Right lobe of liver (tissue), 6 donors: ENCODE measurements at regions not wholly inside any gene's neighbourhood (a gene's known extent, or its start where the extent isn't known, plus 50 kb on each side); places are given as distances from the start of the nearest gene placed in this dataset.
A peak's percentile ranks its signal among the peaks of the same experiment; 100 is the strongest.

ENCODE experiments used
- ATAC-seq, 4 donors: fragments of 200-7000 bp; cut with Tn5 transposase; one replicate each; pipeline ENCODE4 v1.9.1; 2020; ENCODE audit warnings: mild to moderate bottlenecking in 4 of 4, moderate library complexity in 4 of 4
- DNase-seq, 3 donors: peaks; one replicate each; pipeline ENCODE4 v3.0.0-alpha.2; 2020
- H3K27ac ChIP-seq, 3 donors: fragments of 200-600 bp; one replicate each; pipeline ENCODE4 v1.8.0; 2022
- H3K27me3 ChIP-seq, 2 donors: fragments of 200-600 bp; one replicate each; pipeline ENCODE4 v1.8.0; 2022
- H3K36me3 ChIP-seq, 4 donors: fragments of 200-600 bp; sonication (generic) in 1 of 4; one replicate each; pipeline versions ENCODE4 v1.5.1 to v1.8.0; 2017 to 2022; ENCODE audit warnings: control low read depth in 1 of 4
- H3K4me1 ChIP-seq, 4 donors: fragments of 200-600 bp; sonication (generic) in 1 of 4; one replicate each; pipeline versions ENCODE4 v1.5.1 to v1.8.0; 2017 to 2022; ENCODE audit warnings: control low read depth in 1 of 4
- H3K4me3 ChIP-seq, 3 donors: fragments of 200-600 bp; one replicate each; pipeline ENCODE4 v1.8.0; 2022
- H3K9me3 ChIP-seq, 4 donors: fragments of 200-600 bp; sonication (generic) in 1 of 4; one replicate each; pipeline versions ENCODE4 v1.5.1 to v1.8.0; 2017 to 2022; ENCODE audit warnings: control low read depth in 1 of 4
- CTCF ChIP-seq, 4 donors: fragments of 200-600 bp in 3 of 4; fragments of 450-650 bp in 1 of 4; IDR thresholded peaks; one replicate each; pipeline versions ENCODE4 v1.5.1 to v1.8.0; 2016 to 2022; ENCODE audit warnings: antibody characterized with exemption in 4 of 4, mild to moderate bottlenecking in 2 of 4
- POLR2A ChIP-seq: fragments of 450-650 bp; IDR thresholded peaks from one replicate; pipeline ENCODE4 v1.6.1; 2017; ENCODE audit warnings: antibody characterized with exemption, mild to moderate bottlenecking
- WGBS: methylation state at CpG from one replicate; pipeline ENCODE4 v1.1.6; 2018; ENCODE audit warnings: low coverage, low lambda C conversion rate; ENCODE audit not compliant: insufficient coverage; ENCODE audit errors: missing lambda C conversion rate; 5-methylcytosine and 5-hydroxymethylcytosine counted together
- intact Hi-C, 2 donors: fragments of 100-400 bp; cut with DNase I; formaldehyde crosslinking; loops; one replicate each; pipeline versions ENCODE4 v1.11.2 to v1.14.1; 2022
- donor health status: DM: no; HTN: yes; CAD: no.
- donor health status: DM: no; HTN: no; CAD: no.
- donor health status: DM: no; HTN: no; CAD: no.
- donor health status: DM: no; HTN: yes; CAD: no.
- donor health status: DM: no; HTN: yes; CAD: no.

- no peak overlapping the region for H3K27ac ChIP-seq
- intact Hi-C loops, result no loop called here
- 89% methylated on average over 1 of the region's 1 CpG for WGBS
- H3K4me1 ChIP-seq, result no peaks in the 10 kb centered on the region
- no peak overlapping the region for H3K4me3 ChIP-seq
- no peaks in the 10 kb centered on the region for H3K27me3 ChIP-seq
- H3K9me3 ChIP-seq, result no peaks in the 10 kb centered on the region
- DNase-seq (no peak), ATAC-seq (no peak)
- H3K36me3 ChIP-seq, result no peaks in the 10 kb centered on the region
- no peak for TF ChIP-seq POLR2A
- TF ChIP-seq CTCF (IDR thresholded peaks at IDR 0.05), result no peak
Measured at GRCh38 chr13:73419186-73419585, 360.4 kb downstream of the KLF5 start.

- peak; percentile 64 to 98 (median 92) for ATAC-seq
- no peak for DNase-seq
- intact Hi-C loops, result no loop called here
- Histone ChIP-seq H3K9me3 (no peaks in the 10 kb centered on the region), H3K4me3 (no peak overlapping the region), H3K4me1 (no peaks in the 10 kb centered on the region), H3K36me3 (no peaks in the 10 kb centered on the region), H3K27me3 (no peaks in the 10 kb centered on the region), H3K27ac (no peak overlapping the region)
- WGBS, result 73% methylated on average over 13 of the region's 13 CpGs
- TF ChIP-seq POLR2A (no peak), CTCF (IDR thresholded peaks at IDR 0.05) (peak; percentile 35 to 57 (median 48))
Measured at GRCh38 chr13:73417012-73417615, 358.3 kb downstream of the KLF5 start.

- Histone ChIP-seq H3K4me3 (no peak overlapping the region), H3K36me3 (no peaks in the 10 kb centered on the region), H3K27me3 (no peaks in the 10 kb centered on the region), H3K27ac (no peak overlapping the region), H3K9me3 (no peaks in the 10 kb centered on the region), H3K4me1 (no peaks in the 10 kb centered on the region)
- ATAC-seq, result no peak
- WGBS, result 88% methylated on average over 1 of the region's 1 CpG
- intact Hi-C loops, result no loop called here
- no peak for DNase-seq
- no peak for TF ChIP-seq CTCF (IDR thresholded peaks at IDR 0.05)
- TF ChIP-seq POLR2A, result no peak
Measured at GRCh38 chr13:73416093-73416492, 357.3 kb downstream of the KLF5 start.

- Histone ChIP-seq H3K4me3 (no peak overlapping the region), H3K4me1 (no peaks in the 10 kb centered on the region), H3K27ac (no peak overlapping the region), H3K27me3 (no peaks in the 10 kb centered on the region), H3K36me3 (no peaks in the 10 kb centered on the region), H3K9me3 (no peaks in the 10 kb centered on the region)
- TF ChIP-seq CTCF (IDR thresholded peaks at IDR 0.05) (no peak), POLR2A (no peak)
- WGBS, result 68% methylated on average over 6 of the region's 6 CpGs
- ATAC-seq (no peak), DNase-seq (no peak)
- intact Hi-C loops, result no loop called here
Measured at GRCh38 chr13:73413656-73414055, 354.9 kb downstream of the KLF5 start.

GRCh38 chr13:73412933-73413332 is 354.1 kb downstream of the KLF5 start:
- no peaks in the 10 kb centered on the region for H3K4me1 ChIP-seq
- WGBS, result 86% methylated on average over 1 of the region's 1 CpG
- H3K27me3 ChIP-seq, result no peaks in the 10 kb centered on the region
- DNase-seq, result no peak
- ATAC-seq, result no peak
- TF ChIP-seq CTCF (IDR thresholded peaks at IDR 0.05) (no peak), POLR2A (no peak)
- no peaks in the 10 kb centered on the region for H3K36me3 ChIP-seq
- H3K27ac ChIP-seq, result no peak overlapping the region
- no peaks in the 10 kb centered on the region for H3K9me3 ChIP-seq
- H3K4me3 ChIP-seq, result no peak overlapping the region
- intact Hi-C loops, result no loop called here
